Endothelial cell of umbilical vein (primary cell): ENCODE measurements at regions not wholly inside any gene's neighbourhood (a gene's known extent, or its start where the extent isn't known, plus 50 kb on each side); places are given as distances from the start of the nearest gene placed in this dataset.

Experiments
- BruUV-seq: library from RNA; stranded (reverse); fragments of 400-500 nt; replicated peaks from 2 replicates; lab custom pipeline; 2021; lab: Mats Ljungman, UMichigan
- CTCF ChIA-PET: fragments of 300-600, 350-600 bp; sonication (Branson Sonifier 250); formaldehyde crosslinking; loops from one replicate; lab custom pipeline; 2021; ENCODE audit warnings: antibody characterized with exemption, inconsistent platforms; lab: Charles Lee
- POLR2A ChIA-PET: fragments of 300-600, 350-600 bp; sonication (Branson Sonifier 250); formaldehyde crosslinking; loops from one replicate; lab custom pipeline; 2021; ENCODE audit warnings: antibody characterized with exemption, inconsistent platforms; lab: Charles Lee
- DNase-seq: peaks from one replicate; pipeline ENCODE4 v3.0.0-alpha.2; 2011; ENCODE audit warnings: low read depth, low spot score
- FAIRE-seq: peaks from 2 replicates; lab custom pipeline; 2011; peaks lifted over from hg19 to GRCh38; lab: Jason Lieb, UNC
- H2AFZ ChIP-seq: 2 replicates; pipeline ENCODE4 v1.6.0; 2012; ENCODE audit warnings: low read depth, low read length, control low read depth, inconsistent platforms
- H3K27ac ChIP-seq: 2 replicates; pipeline ENCODE4 v1.5.1; 2011; ENCODE audit warnings: low read depth, mild to moderate bottlenecking, control low read depth, low read length, moderate library complexity; ENCODE audit not compliant: insufficient read depth
- H3K27me3 ChIP-seq, 2 experiments: 2 replicates each; pipeline versions ENCODE4 v1.6.0 to v1.6.1; 2011; ENCODE audit warnings: low read length in 2 of 2, mixed read lengths in 1 of 2; ENCODE audit not compliant: control insufficient read depth in 2 of 2, insufficient read depth in 2 of 2
- H3K36me3 ChIP-seq, 2 experiments: 2 replicates in 1 of 2; 3 replicates in 1 of 2; pipeline ENCODE4 v1.5.1; 2011; ENCODE audit warnings: low read length in 2 of 2, mild to moderate bottlenecking in 1 of 2, moderate library complexity in 1 of 2; ENCODE audit not compliant: control insufficient read depth in 2 of 2, insufficient read depth in 2 of 2; ENCODE audit errors: extremely low read depth in 1 of 2
- H3K4me1 ChIP-seq: 3 replicates; pipeline ENCODE4 v1.5.1; 2011; ENCODE audit warnings: mild to moderate bottlenecking, low read length; ENCODE audit not compliant: control insufficient read depth, insufficient read depth; ENCODE audit errors: extremely low read depth
- H3K4me2 ChIP-seq: 2 replicates; pipeline ENCODE4 v1.6.1; 2011; ENCODE audit warnings: low read length, control low read depth, mixed read lengths; ENCODE audit not compliant: insufficient read depth
- H3K4me3 ChIP-seq, 3 experiments: fragments of 200-600 bp in 1 of 3; sonication (generic), shearing (Covaris generic) in 1 of 3; replicated peaks in 1 of 3; 2 replicates each; pipeline ENCODE4 v1.5.1; 2011 to 2016; ENCODE audit warnings: control low read depth in 3 of 3, low read length in 3 of 3, mild to moderate bottlenecking in 2 of 3, inconsistent platforms in 1 of 3, low read depth in 1 of 3, moderate library complexity in 1 of 3; ENCODE audit not compliant: insufficient read depth in 1 of 3
- H3K79me2 ChIP-seq: 2 replicates; pipeline ENCODE4 v1.6.0; 2012; ENCODE audit warnings: low read length, inconsistent platforms; ENCODE audit not compliant: control insufficient read depth, insufficient read depth
- H3K9ac ChIP-seq: replicated peaks from 2 replicates; pipeline ENCODE3; 2011; ENCODE audit warnings: low read length, control low read depth; ENCODE audit not compliant: insufficient read depth; ENCODE audit errors: extremely low read depth
- H3K9me1 ChIP-seq: replicated peaks from 3 replicates; pipeline ENCODE4 v1.6.0; 2011; ENCODE audit warnings: mild to moderate bottlenecking, low read length; ENCODE audit not compliant: control insufficient read depth, insufficient read depth; ENCODE audit errors: extremely low read depth
- H3K9me3 ChIP-seq: replicated peaks from 2 replicates; pipeline ENCODE4 v1.5.1; 2012; ENCODE audit warnings: low read length, inconsistent platforms; ENCODE audit not compliant: control insufficient read depth, insufficient read depth
- H4K20me1 ChIP-seq: replicated peaks from 2 replicates; pipeline ENCODE3; 2011; ENCODE audit warnings: mild to moderate bottlenecking, low read length; ENCODE audit not compliant: control insufficient read depth, insufficient read depth; ENCODE audit errors: extremely low read depth
- EZH2 ChIP-seq: IDR thresholded peaks from 2 replicates; pipeline ENCODE4 v1.6.1; 2012; ENCODE audit warnings: borderline replicate concordance, low read depth, mild to moderate bottlenecking, moderate library complexity, low read length, inconsistent platforms; ENCODE audit not compliant: severe bottlenecking
- FOS ChIP-seq: IDR thresholded peaks from 2 replicates; pipeline ENCODE4 v1.6.1; 2011; ENCODE audit warnings: mild to moderate bottlenecking, low read length, moderate library complexity, borderline replicate concordance; ENCODE audit not compliant: insufficient read depth
- GATA2 ChIP-seq: IDR thresholded peaks from 2 replicates; pipeline ENCODE4 v1.7.0; 2011; ENCODE audit warnings: low read depth, mild to moderate bottlenecking, moderate library complexity, mixed read lengths, low read length; ENCODE audit not compliant: insufficient read length, insufficient read depth
- JUN ChIP-seq: IDR thresholded peaks from 2 replicates; pipeline ENCODE4 v1.6.1; 2011; ENCODE audit warnings: borderline replicate concordance, low read depth; ENCODE audit not compliant: insufficient read length, insufficient read depth
- MYC ChIP-seq: IDR thresholded peaks from one replicate; pipeline ENCODE4 v1.6.1; 2011; ENCODE audit warnings: mild to moderate bottlenecking, low read depth, low read length
- POLR2A ChIP-seq: IDR thresholded peaks from 2 replicates; pipeline ENCODE4 v1.6.1; 2012; ENCODE audit warnings: low read depth, mild to moderate bottlenecking, control low read depth, low read length
- POLR2AphosphoS5 ChIP-seq: IDR thresholded peaks from 2 replicates; pipeline ENCODE4 v1.6.1; 2012; ENCODE audit warnings: low read depth, mild to moderate bottlenecking, control low read depth, low read length, moderate library complexity; ENCODE audit not compliant: insufficient read depth
- dilution Hi-C: fragments of 300-500 bp; cut with MboI; formaldehyde crosslinking; loops from one replicate; pipeline ENCODE4 v1.15.0; 2019; ENCODE audit warnings: low sequenced_read_pairs; ENCODE audit not compliant: extremely low pct_ligation_motif_present
- intact Hi-C: fragments of 100-400 bp; cut with micrococcal nuclease; formaldehyde crosslinking; loops from one replicate; pipeline ENCODE4 v1.10.0; 2022
- TF ChIP-seq, protein P1 (sequence below), 2 donors: IDR thresholded peaks; 1 replicate in 1 of 2; 2 replicates in 1 of 2; pipeline ENCODE4 v1.5.1; 2011; ENCODE audit warnings: low read length in 2 of 2, mild to moderate bottlenecking in 2 of 2, moderate library complexity in 2 of 2, control low read depth in 1 of 2, inconsistent platforms in 1 of 2, low read depth in 1 of 2; ENCODE audit not compliant: insufficient read depth in 1 of 2; ENCODE audit errors: extremely low read depth in 1 of 2
- TF ChIP-seq, protein P2 (sequence below): IDR thresholded peaks from 2 replicates; pipeline ENCODE4 v1.6.1; 2011; ENCODE audit not compliant: insufficient read depth, insufficient read length

- Histone ChIP-seq H3K27ac (no peak overlapping the region), H3K9me1 (no peaks in the 10 kb centered on the region), H3K4me2 (no peak overlapping the region), H4K20me1 (no peaks in the 10 kb centered on the region), H3K4me1 (peaks cover 22% of the 10 kb centered on the region), H3K4me3 (no peak overlapping the region), H2AFZ (no peak overlapping the region), H3K36me3 (no peaks in the 10 kb centered on the region), H3K9ac (no peak overlapping the region), H3K27me3 (no peaks in the 10 kb centered on the region), H3K79me2 (no peaks in the 10 kb centered on the region), H3K9me3 (no peaks in the 10 kb centered on the region)
- TF ChIP-seq GATA2 (no peak), POLR2A (no peak)
- TF ChIP-seq, protein P1, sequence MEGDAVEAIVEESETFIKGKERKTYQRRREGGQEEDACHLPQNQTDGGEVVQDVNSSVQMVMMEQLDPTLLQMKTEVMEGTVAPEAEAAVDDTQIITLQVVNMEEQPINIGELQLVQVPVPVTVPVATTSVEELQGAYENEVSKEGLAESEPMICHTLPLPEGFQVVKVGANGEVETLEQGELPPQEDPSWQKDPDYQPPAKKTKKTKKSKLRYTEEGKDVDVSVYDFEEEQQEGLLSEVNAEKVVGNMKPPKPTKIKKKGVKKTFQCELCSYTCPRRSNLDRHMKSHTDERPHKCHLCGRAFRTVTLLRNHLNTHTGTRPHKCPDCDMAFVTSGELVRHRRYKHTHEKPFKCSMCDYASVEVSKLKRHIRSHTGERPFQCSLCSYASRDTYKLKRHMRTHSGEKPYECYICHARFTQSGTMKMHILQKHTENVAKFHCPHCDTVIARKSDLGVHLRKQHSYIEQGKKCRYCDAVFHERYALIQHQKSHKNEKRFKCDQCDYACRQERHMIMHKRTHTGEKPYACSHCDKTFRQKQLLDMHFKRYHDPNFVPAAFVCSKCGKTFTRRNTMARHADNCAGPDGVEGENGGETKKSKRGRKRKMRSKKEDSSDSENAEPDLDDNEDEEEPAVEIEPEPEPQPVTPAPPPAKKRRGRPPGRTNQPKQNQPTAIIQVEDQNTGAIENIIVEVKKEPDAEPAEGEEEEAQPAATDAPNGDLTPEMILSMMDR (IDR thresholded peaks at IDR 0.05; ENCODE audit: extremely low read depth in 1 of 2, insufficient read depth in 1 of 2, low read depth in 1 of 2, low read length in 2 of 2), result no peak
- POLR2A ChIA-PET, result no interaction called here
- dilution Hi-C loops (no loop called here), intact Hi-C loops (loop anchor here (1.0 to 2.0 kb wide), 4 partner anchors 181 to 637 kb away; no protein-coding TSS in a partner anchor)
- BruUV-seq, result no TSS peak
- DNase-seq (no peak), FAIRE-seq (no peak)
- CTCF ChIA-PET, result interaction anchor here (0.6 to 2.8 kb wide), 61 partner anchors 8 to 982 kb away, joined by 3 to 61 read pairs (median 4); partner anchors contain the start of gene ADAMTS9
These were observed 482.2 kb upstream of the ADAMTS9 start for GRCh38 chr3:65169961-65170360.

GRCh38 chr3:65168547-65168946 lies 480.7 kb upstream of the ADAMTS9 start:
- ChIA-PET CTCF (no interaction called here), POLR2A (no interaction called here)
- H4K20me1 ChIP-seq, result no peaks in the 10 kb centered on the region
- no TSS peak for BruUV-seq
- peak overlapping the region; percentile 43 for H2AFZ ChIP-seq
- H3K9ac ChIP-seq, result no peak overlapping the region
- no peaks in the 10 kb centered on the region for H3K9me3 ChIP-seq
- no peaks in the 10 kb centered on the region for H3K27me3 ChIP-seq
- no peak for TF ChIP-seq EZH2
- no peak for TF ChIP-seq POLR2AphosphoS5
- TF ChIP-seq FOS, result peak; percentile 22
- TF ChIP-seq, protein P2, sequence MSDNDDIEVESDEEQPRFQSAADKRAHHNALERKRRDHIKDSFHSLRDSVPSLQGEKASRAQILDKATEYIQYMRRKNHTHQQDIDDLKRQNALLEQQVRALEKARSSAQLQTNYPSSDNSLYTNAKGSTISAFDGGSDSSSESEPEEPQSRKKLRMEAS, result no peak
- TF ChIP-seq, protein P1 (IDR thresholded peaks at IDR 0.05; ENCODE audit: extremely low read depth in 1 of 2, insufficient read depth in 1 of 2, low read depth in 1 of 2, low read length in 2 of 2), result no peak
- TF ChIP-seq GATA2, result no peak
- TF ChIP-seq MYC, result no peak
- peak; percentile 56 for TF ChIP-seq JUN
- no peak for TF ChIP-seq POLR2A
- peak overlapping the region; percentile 61 for H3K27ac ChIP-seq
- H3K9me1 ChIP-seq, result no peaks in the 10 kb centered on the region
- H3K4me2 ChIP-seq, result peak overlapping the region; percentile 20
- peak; percentile 66 for FAIRE-seq
- H3K36me3 ChIP-seq, result no peaks in the 10 kb centered on the region
- H3K79me2 ChIP-seq, result no peaks in the 10 kb centered on the region
- no peak overlapping the region for H3K4me3 ChIP-seq
- dilution Hi-C loops, result no loop called here
- intact Hi-C loops, result loop anchor here (1.0 to 2.0 kb wide), 3 partner anchors 180 to 372 kb away; no protein-coding TSS in a partner anchor
- peaks cover 22% of the 10 kb centered on the region for H3K4me1 ChIP-seq
- peak; percentile 85 for DNase-seq
